AG04450 (cell line): ENCODE measurements at regions not wholly inside any gene's neighbourhood (a gene's known extent, or its start where the extent isn't known, plus 50 kb on each side); places are given as distances from the start of the nearest gene placed in this dataset.

Experiments used
- CTCF ChIA-PET: fragments of 300-600, 350-600 bp; formaldehyde crosslinking; extraction: SDS; loops from one replicate; lab custom pipeline; 2022; ENCODE audit warnings: antibody characterized with exemption, inconsistent platforms; lab: Charles Lee
- POLR2A ChIA-PET: fragments of 350-600 bp; formaldehyde crosslinking; extraction: SDS; loops from one replicate; lab custom pipeline; 2021; ENCODE audit warnings: antibody characterized with exemption, inconsistent platforms; lab: Yijun Ruan, JAX
- DNase-seq: peaks from one replicate; pipeline ENCODE4 v3.0.0-alpha.2; 2011; ENCODE audit warnings: low read depth, low spot score
- H3K27ac ChIP-seq: one replicate; pipeline ENCODE4 v1.5.1; 2012; ENCODE audit warnings: low read depth, low read length, control low read depth
- H3K27me3 ChIP-seq: one replicate; pipeline ENCODE4 v1.6.0; 2012; ENCODE audit warnings: low read length; ENCODE audit not compliant: control insufficient read depth, insufficient read depth
- H3K4me3 ChIP-seq: 2 replicates; pipeline ENCODE4 v1.5.1; 2011; ENCODE audit warnings: mild to moderate bottlenecking, low read depth, low read length, control low read depth
- H3K9me3 ChIP-seq: 2 replicates; pipeline ENCODE4 v1.5.1; 2012; ENCODE audit warnings: low read length; ENCODE audit not compliant: control insufficient read depth, insufficient read depth
- TF ChIP-seq, protein P1 (sequence below): IDR thresholded peaks from 2 replicates; pipeline ENCODE4 v1.5.1; 2011; ENCODE audit warnings: low read depth, low read length, control low read depth, inconsistent platforms

DNA sequence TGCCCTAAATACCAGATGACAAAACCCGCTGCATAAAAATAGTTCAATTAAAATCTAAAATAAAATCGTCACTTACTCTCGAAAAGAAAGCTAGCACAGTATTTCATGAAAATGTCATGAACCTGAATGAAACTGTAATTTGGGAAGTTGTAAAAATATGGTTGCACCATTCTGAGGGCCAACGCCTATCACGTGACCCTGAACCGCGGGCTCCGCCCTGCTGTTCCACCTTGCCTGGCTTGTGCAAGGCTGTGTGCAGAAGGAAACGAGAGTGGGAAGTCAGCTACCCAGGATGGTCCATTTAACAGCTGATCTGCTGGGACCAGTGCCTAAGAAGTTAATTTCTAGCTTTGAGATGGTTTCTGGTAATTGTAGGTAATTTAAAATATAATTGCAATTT lies 91.7 kb upstream of the BMP4 start:
- Histone ChIP-seq H3K27me3 (peaks cover 5% of the 10 kb centered on the region), H3K27ac (no peak overlapping the region), H3K4me3 (no peak overlapping the region), H3K9me3 (no peaks in the 10 kb centered on the region)
- TF ChIP-seq, protein P1, sequence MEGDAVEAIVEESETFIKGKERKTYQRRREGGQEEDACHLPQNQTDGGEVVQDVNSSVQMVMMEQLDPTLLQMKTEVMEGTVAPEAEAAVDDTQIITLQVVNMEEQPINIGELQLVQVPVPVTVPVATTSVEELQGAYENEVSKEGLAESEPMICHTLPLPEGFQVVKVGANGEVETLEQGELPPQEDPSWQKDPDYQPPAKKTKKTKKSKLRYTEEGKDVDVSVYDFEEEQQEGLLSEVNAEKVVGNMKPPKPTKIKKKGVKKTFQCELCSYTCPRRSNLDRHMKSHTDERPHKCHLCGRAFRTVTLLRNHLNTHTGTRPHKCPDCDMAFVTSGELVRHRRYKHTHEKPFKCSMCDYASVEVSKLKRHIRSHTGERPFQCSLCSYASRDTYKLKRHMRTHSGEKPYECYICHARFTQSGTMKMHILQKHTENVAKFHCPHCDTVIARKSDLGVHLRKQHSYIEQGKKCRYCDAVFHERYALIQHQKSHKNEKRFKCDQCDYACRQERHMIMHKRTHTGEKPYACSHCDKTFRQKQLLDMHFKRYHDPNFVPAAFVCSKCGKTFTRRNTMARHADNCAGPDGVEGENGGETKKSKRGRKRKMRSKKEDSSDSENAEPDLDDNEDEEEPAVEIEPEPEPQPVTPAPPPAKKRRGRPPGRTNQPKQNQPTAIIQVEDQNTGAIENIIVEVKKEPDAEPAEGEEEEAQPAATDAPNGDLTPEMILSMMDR: no peak
- ChIA-PET POLR2A (no interaction called here), CTCF (interaction anchor here (1.2 kb wide), 1 partner anchor 300 kb away, joined by 5 read pairs; no protein-coding TSS in a partner anchor)
- no peak for DNase-seq

DNA sequence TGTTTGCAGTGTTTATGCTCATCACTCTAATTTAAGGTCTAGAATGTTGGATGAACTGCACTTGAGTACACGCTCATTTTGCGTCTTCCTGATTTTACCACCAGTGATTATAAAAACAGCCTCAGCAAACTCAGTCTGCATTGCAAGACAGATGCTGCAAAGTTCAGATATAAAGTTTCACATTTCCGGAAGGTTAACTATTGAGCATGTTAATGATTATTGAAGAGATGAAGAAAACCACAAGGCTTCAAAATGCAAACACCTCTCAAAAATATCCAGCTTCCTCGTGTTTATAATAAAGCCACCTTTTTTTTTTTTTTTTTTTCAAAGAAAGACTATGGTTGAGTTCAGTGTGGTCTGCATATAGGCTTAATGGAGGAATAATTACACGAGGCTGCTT lies 92.1 kb upstream of the BMP4 start:
- Histone ChIP-seq H3K27me3 (peaks cover 5% of the 10 kb centered on the region), H3K4me3 (no peak overlapping the region), H3K9me3 (no peaks in the 10 kb centered on the region), H3K27ac (no peak overlapping the region)
- POLR2A ChIA-PET: no interaction called here
- DNase-seq: no peak
- CTCF ChIA-PET: interaction anchor here (1.2 kb wide), 1 partner anchor 299 kb away, joined by 5 read pairs; no protein-coding TSS in a partner anchor
- TF ChIP-seq, protein P1: no peak

DNA sequence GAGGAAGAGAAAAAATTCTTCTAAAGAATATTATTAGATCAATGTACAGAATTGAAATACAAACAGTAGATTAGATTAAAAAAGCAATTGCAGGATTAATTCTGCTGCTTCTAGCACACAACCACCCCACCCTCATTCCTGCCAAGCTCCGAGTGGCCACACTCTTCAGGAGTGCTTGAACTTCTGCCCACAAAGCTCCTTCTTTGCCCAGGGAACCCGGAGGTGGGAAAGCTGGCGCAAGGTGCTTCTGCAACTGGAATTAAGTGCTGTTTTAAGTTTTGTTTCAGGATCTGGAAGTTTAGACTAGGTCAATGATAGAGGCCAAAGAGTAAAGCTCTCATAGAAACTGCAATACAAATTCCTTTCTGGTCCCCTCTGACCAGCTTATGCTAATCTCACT lies 94.1 kb upstream of the BMP4 start:
- Histone ChIP-seq H3K27ac (no peak overlapping the region), H3K4me3 (no peak overlapping the region), H3K9me3 (no peaks in the 10 kb centered on the region), H3K27me3 (peaks cover 5% of the 10 kb centered on the region)
- TF ChIP-seq, protein P1: no peak
- CTCF ChIA-PET: interaction anchor here (0.6 kb wide), 1 partner anchor 322 kb away, joined by 3 read pairs; no protein-coding TSS in a partner anchor
- no peak for DNase-seq
- POLR2A ChIA-PET: no interaction called here

DNA sequence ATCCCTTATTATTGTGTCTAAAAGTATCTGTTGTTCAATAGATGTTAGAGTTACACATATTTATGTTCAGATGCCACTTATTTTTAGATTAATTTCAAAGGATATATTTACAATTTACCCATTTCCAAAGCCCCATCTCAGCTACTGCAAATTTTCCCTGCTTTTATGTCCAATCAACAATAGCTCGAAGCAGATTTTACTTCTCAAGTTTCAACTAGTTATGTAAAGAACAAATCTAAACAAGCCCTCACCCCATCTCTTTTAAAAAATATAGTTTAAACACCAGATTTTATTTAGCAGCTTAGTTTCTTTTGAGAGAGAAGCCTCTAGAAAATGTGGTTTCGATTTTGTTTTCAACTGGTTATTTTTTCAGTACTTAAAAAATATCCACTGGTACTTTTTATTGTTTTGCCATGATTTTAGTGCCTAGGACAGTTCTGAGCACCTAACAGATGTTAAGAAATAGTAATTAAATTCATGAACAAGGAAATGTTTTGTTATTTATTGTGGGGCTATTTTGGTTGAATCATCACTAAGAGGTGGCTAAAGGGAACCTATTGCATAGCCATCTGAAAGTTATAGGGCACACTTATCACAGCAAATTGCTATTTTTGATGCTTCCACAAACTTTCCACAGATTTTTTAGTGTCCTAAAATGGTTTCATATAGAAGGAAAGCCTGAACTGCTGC lies 96.2 kb upstream of the BMP4 start:
- H3K27ac ChIP-seq: no peak overlapping the region
- TF ChIP-seq, protein P1: no peak
- H3K9me3 ChIP-seq: no peaks in the 10 kb centered on the region
- no peak overlapping the region for H3K4me3 ChIP-seq
- ChIA-PET POLR2A (no interaction called here), CTCF (no interaction called here)
- peaks cover 5% of the 10 kb centered on the region for H3K27me3 ChIP-seq
- DNase-seq: no peak

DNA sequence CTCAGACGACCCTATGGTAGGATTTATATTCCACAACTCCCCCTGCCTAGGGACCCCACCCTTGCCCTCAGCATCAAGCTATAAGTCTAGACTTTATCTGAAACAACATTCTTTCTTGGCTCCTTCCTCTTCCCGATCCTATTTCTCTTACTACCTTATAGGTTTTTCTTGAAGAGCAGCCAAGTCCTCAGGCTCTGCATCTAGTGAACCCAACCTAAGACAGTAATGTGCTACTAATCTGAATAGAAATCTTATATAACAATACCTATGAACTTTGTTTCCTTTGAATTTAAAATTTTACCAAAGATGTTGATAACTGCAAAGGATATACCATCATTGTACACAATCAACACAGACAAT lies 96.7 kb upstream of the BMP4 start:
- DNase-seq: no peak
- TF ChIP-seq, protein P1: no peak
- Histone ChIP-seq H3K9me3 (no peaks in the 10 kb centered on the region), H3K4me3 (no peak overlapping the region), H3K27ac (no peak overlapping the region), H3K27me3 (peaks cover 4% of the 10 kb centered on the region)
- ChIA-PET CTCF (no interaction called here), POLR2A (no interaction called here)
